GM12878 (cell line): ENCODE measurements at regions not wholly inside any gene's neighbourhood (a gene's known extent, or its start where the extent isn't known, plus 50 kb on each side); places are given as distances from the start of the nearest gene placed in this dataset.

Source experiments
- ATAC-seq: fragments of 200-7000 bp; cut with Tn5 transposase; 3 replicates; pipeline ENCODE4 v1.9.1; 2020; ENCODE audit warnings: mild to moderate bottlenecking, moderate library complexity
- BruUV-seq: library from RNA; stranded (reverse); fragments of 400-500 nt; replicated peaks from 2 replicates; lab custom pipeline; 2021; lab: Mats Ljungman, UMichigan
- CTCF ChIA-PET: fragments of 300-600 bp; sonication (Branson Sonifier 250); formaldehyde crosslinking; extraction: SDS; loops from one replicate; lab custom pipeline; 2021; ENCODE audit warnings: inconsistent platforms; lab: Yijun Ruan, JAX
- POLR2A ChIA-PET: fragments of 350-600 bp; formaldehyde crosslinking; extraction: SDS; loops from one replicate; lab custom pipeline; 2021; ENCODE audit warnings: inconsistent platforms; lab: Charles Lee
- RAD21 ChIA-PET: fragments of 300-600 bp; sonication (Branson Sonifier 250); formaldehyde crosslinking; loops from one replicate; lab custom pipeline; 2023; ENCODE audit warnings: antibody characterized with exemption; ENCODE audit not compliant: unreplicated experiment; lab: Charles Lee
- SMC1A ChIA-PET: fragments of 300-600 bp; sonication (Branson Sonifier 250); formaldehyde crosslinking; loops from one replicate; lab custom pipeline; 2023; ENCODE audit not compliant: unreplicated experiment, uncharacterized antibody; lab: Charles Lee
- DNase-seq: peaks from one replicate; pipeline ENCODE4 v3.0.0-alpha.2; 2011; ENCODE audit warnings: low read depth, low spot score
- FAIRE-seq: peaks from 3 replicates; lab custom pipeline; 2011; peaks lifted over from hg19 to GRCh38; lab: Jason Lieb, UNC
- H2AFZ ChIP-seq: 2 replicates; pipeline ENCODE4 v1.6.0; 2011; ENCODE audit warnings: low read depth, low read length, control low read depth; ENCODE audit not compliant: control insufficient read depth
- H3K27ac ChIP-seq: 2 replicates; pipeline ENCODE4 v1.5.1; 2011; ENCODE audit warnings: control low read depth; ENCODE audit not compliant: control insufficient read depth, insufficient read depth
- H3K27me3 ChIP-seq, 2 experiments: replicated peaks in 1 of 2; 2 replicates each; pipeline versions ENCODE4 v1.6.0 to v1.6.1; 2011; ENCODE audit warnings: low read length in 1 of 2; ENCODE audit not compliant: control insufficient read depth in 2 of 2, insufficient read depth in 2 of 2
- H3K36me3 ChIP-seq, 2 experiments: 2 replicates each; pipeline ENCODE4 v1.5.1; 2011; ENCODE audit warnings: low read length in 1 of 2; ENCODE audit not compliant: control insufficient read depth in 2 of 2, insufficient read depth in 2 of 2
- H3K4me1 ChIP-seq: 2 replicates; pipeline ENCODE4 v1.6.1; 2011; ENCODE audit warnings: mild to moderate bottlenecking, low read length, moderate library complexity, mixed read lengths; ENCODE audit not compliant: control insufficient read depth, insufficient read depth
- H3K4me2 ChIP-seq: 2 replicates; pipeline ENCODE4 v1.6.0; 2011; ENCODE audit warnings: control low read depth; ENCODE audit not compliant: control insufficient read depth, insufficient read depth
- H3K4me3 ChIP-seq: fragments of 200-600 bp; sonication (generic); 2 replicates; pipeline ENCODE4 v1.5.1; 2016
- H3K79me2 ChIP-seq: 2 replicates; pipeline ENCODE4 v1.6.0; 2011; ENCODE audit warnings: low read length; ENCODE audit not compliant: control insufficient read depth, insufficient read depth
- H3K9ac ChIP-seq: 2 replicates; pipeline ENCODE4 v1.8.0; 2011; ENCODE audit warnings: low read length, control low read depth, mixed read lengths; ENCODE audit not compliant: control insufficient read depth, insufficient read depth
- H3K9me3 ChIP-seq: replicated peaks from 3 replicates; pipeline ENCODE4 v1.5.1; 2011; ENCODE audit warnings: mild to moderate bottlenecking, low read length; ENCODE audit not compliant: control insufficient read depth, insufficient read depth
- H4K20me1 ChIP-seq: 2 replicates; pipeline ENCODE4 v1.6.0; 2011; ENCODE audit not compliant: control insufficient read depth, insufficient read depth
- ATF7 ChIP-seq: fragments of 450-650 bp; IDR thresholded peaks from 2 replicates; pipeline ENCODE4 v1.6.1; 2016; ENCODE audit warnings: low read depth, mild to moderate bottlenecking
- BCL3 ChIP-seq: IDR thresholded peaks from 2 replicates; pipeline ENCODE4 v1.6.1; 2011; ENCODE audit warnings: borderline replicate concordance, low read depth, mild to moderate bottlenecking, moderate library complexity, low read length; ENCODE audit not compliant: insufficient read depth, poor library complexity, severe bottlenecking
- BMI1 ChIP-seq: fragments of 450-650 bp; IDR thresholded peaks from 2 replicates; pipeline ENCODE4 v1.6.1; 2016; ENCODE audit warnings: mild to moderate bottlenecking, moderate library complexity, borderline replicate concordance
- CBX3 ChIP-seq: fragments of 200-600 bp; sonication (generic); IDR thresholded peaks from 2 replicates; pipeline ENCODE4 v1.6.1; 2016; ENCODE audit warnings: low read depth, borderline replicate concordance
- CBX5 ChIP-seq: sonication (generic); IDR thresholded peaks from 2 replicates; pipeline ENCODE4 v1.6.1; 2016; ENCODE audit warnings: low read depth, moderate library complexity, mild to moderate bottlenecking, inconsistent platforms
- CREM ChIP-seq: IDR thresholded peaks from 2 replicates; pipeline ENCODE4 v1.6.1; 2014; ENCODE audit warnings: antibody characterized with exemption, low read depth
- FOS ChIP-seq: IDR thresholded peaks from 3 replicates; pipeline ENCODE4 v1.6.1; 2011; ENCODE audit warnings: borderline replicate concordance; ENCODE audit not compliant: insufficient read length; ENCODE audit errors: extremely low read depth
- FOXK2 ChIP-seq: fragments of 450-650 bp; IDR thresholded peaks from 2 replicates; pipeline ENCODE4 v1.6.1; 2017; ENCODE audit warnings: mild to moderate bottlenecking, moderate library complexity
- MXI1 ChIP-seq: fragments of 150-350 bp; IDR thresholded peaks from 2 replicates; pipeline ENCODE4 v1.6.1; 2011; ENCODE audit warnings: low read depth, mild to moderate bottlenecking, inconsistent platforms, low read length, improper control_type of control experiment
- MYB ChIP-seq: fragments of 150-350 bp; IDR thresholded peaks from 2 replicates; pipeline ENCODE4 v1.6.1; 2014; ENCODE audit warnings: mild to moderate bottlenecking, low read depth, low read length, borderline replicate concordance
- PAX5 ChIP-seq: IDR thresholded peaks from 2 replicates; pipeline ENCODE4 v1.6.1; 2011; ENCODE audit warnings: low read depth, low read length, borderline replicate concordance
- POLR2AphosphoS5 ChIP-seq: IDR thresholded peaks from 2 replicates; pipeline ENCODE4 v1.6.1; 2011; ENCODE audit warnings: mild to moderate bottlenecking, low read length, inconsistent platforms
- RB1 ChIP-seq: fragments of 450-650 bp; formaldehyde crosslinking; IDR thresholded peaks from 2 replicates; pipeline ENCODE4 v1.6.1; 2017; ENCODE audit warnings: mild to moderate bottlenecking, borderline replicate concordance
- RUNX3 ChIP-seq: IDR thresholded peaks from 2 replicates; pipeline ENCODE4 v1.6.1; 2012; ENCODE audit warnings: low read length, inconsistent platforms
- SIN3A ChIP-seq: IDR thresholded peaks from 2 replicates; pipeline ENCODE4 v1.6.1; 2012; ENCODE audit warnings: low read depth, low read length, improper control_type of control experiment
- STAT3 ChIP-seq: IDR thresholded peaks from 2 replicates; pipeline ENCODE4 v1.6.1; 2011; ENCODE audit warnings: low read depth, low read length, improper control_type of control experiment
- TAF1 ChIP-seq: IDR thresholded peaks from 2 replicates; pipeline ENCODE4 v1.6.1; 2011; ENCODE audit warnings: mild to moderate bottlenecking, low read depth, low read length, borderline replicate concordance
- ZZZ3 ChIP-seq: IDR thresholded peaks from 2 replicates; pipeline ENCODE4 v1.6.1; 2011; ENCODE audit warnings: low read depth; ENCODE audit not compliant: control insufficient read depth, insufficient read length
- WGBS: methylation state at CpG from one replicate; pipeline ENCODE4 v1.1.6; 2016; ENCODE audit warnings: low lambda C conversion rate; ENCODE audit not compliant: insufficient replicate concordance, insufficient coverage; ENCODE audit errors: missing lambda C conversion rate; 5-methylcytosine and 5-hydroxymethylcytosine counted together
- in situ Hi-C: fragments of 300-500 bp; cut with MboI; formaldehyde crosslinking; loops from 9 replicates; pipeline ENCODE4 v1.14.3; 2018; ENCODE audit warnings: mixed read lengths
- intact Hi-C: fragments of 100-400 bp; cut with micrococcal nuclease; formaldehyde crosslinking; loops from one replicate; pipeline ENCODE4 v1.14.2; 2022; ENCODE audit not compliant: unreplicated experiment
- TF ChIP-seq, protein P1 (sequence below): fragments of 450-650 bp; formaldehyde crosslinking; IDR thresholded peaks from 2 replicates; pipeline ENCODE4 v1.5.0; 2022; ENCODE audit warnings: mild to moderate bottlenecking, missing genetic modification characterization
- TF ChIP-seq, protein P2 (sequence below): IDR thresholded peaks from 2 replicates; pipeline ENCODE4 v1.6.1; 2012; ENCODE audit warnings: low read depth, low read length, improper control_type of control experiment

DNA sequence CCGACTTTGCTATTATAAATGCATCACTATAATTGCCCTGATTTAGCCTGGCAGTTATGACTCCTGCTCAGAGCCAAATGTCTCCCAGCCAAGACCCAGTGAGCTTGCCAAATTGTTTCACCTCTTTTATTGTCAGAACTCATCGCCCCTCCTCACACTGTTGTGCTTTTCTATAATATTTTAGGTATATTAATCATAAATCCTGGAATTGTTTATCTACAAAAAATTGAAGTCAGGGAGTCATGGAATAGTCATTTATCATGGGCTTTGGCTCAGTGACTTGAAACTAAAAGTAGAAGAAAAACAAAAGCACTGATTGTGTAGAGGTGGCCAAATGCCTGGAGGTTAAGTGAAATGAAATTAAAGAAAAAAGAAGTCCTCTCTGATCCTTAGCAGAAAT, 85.6 kb downstream of the PFDN4 start:
- Histone ChIP-seq H2AFZ (no peak overlapping the region), H3K4me1 (no peaks in the 10 kb centered on the region), H3K27ac (no peak overlapping the region), H3K4me2 (no peak overlapping the region), H3K79me2 (no peaks in the 10 kb centered on the region), H3K4me3 (no peak overlapping the region), H3K27me3 (no peaks in the 10 kb centered on the region), H3K9me3 (no peaks in the 10 kb centered on the region), H4K20me1 (no peaks in the 10 kb centered on the region), H3K9ac (no peak overlapping the region), H3K36me3 (no peaks in the 10 kb centered on the region)
- TF ChIP-seq BMI1 (no peak), SIN3A (no peak), FOS (no peak), ZZZ3 (no peak), MXI1 (no peak), RB1 (no peak), STAT3 (no peak), CBX3 (no peak), PAX5 (no peak), ATF7 (no peak), FOXK2 (no peak), CBX5 (no peak), BCL3 (no peak), RUNX3 (no peak), POLR2AphosphoS5 (no peak), CREM (no peak), TAF1 (no peak), MYB (no peak)
- TF ChIP-seq, protein P1, sequence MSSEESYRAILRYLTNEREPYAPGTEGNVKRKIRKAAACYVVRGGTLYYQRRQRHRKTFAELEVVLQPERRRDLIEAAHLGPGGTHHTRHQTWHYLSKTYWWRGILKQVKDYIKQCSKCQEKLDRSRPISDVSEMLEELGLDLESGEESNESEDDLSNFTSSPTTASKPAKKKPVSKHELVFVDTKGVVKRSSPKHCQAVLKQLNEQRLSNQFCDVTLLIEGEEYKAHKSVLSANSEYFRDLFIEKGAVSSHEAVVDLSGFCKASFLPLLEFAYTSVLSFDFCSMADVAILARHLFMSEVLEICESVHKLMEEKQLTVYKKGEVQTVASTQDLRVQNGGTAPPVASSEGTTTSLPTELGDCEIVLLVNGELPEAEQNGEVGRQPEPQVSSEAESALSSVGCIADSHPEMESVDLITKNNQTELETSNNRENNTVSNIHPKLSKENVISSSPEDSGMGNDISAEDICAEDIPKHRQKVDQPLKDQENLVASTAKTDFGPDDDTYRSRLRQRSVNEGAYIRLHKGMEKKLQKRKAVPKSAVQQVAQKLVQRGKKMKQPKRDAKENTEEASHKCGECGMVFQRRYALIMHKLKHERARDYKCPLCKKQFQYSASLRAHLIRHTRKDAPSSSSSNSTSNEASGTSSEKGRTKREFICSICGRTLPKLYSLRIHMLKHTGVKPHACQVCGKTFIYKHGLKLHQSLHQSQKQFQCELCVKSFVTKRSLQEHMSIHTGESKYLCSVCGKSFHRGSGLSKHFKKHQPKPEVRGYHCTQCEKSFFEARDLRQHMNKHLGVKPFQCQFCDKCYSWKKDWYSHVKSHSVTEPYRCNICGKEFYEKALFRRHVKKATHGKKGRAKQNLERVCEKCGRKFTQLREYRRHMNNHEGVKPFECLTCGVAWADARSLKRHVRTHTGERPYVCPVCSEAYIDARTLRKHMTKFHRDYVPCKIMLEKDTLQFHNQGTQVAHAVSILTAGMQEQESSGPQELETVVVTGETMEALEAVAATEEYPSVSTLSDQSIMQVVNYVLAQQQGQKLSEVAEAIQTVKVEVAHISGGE (CRISPR knock-in tag): no peak
- TF ChIP-seq, protein P2, sequence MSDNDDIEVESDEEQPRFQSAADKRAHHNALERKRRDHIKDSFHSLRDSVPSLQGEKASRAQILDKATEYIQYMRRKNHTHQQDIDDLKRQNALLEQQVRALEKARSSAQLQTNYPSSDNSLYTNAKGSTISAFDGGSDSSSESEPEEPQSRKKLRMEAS: no peak
- DNase-seq: no peak
- intact Hi-C loops (no loop called here), in situ Hi-C loops (no loop called here)
- CTCF ChIA-PET: no interaction called here
- RAD21 ChIA-PET: no interaction called here
- no TSS peak for BruUV-seq
- POLR2A ChIA-PET: no interaction called here
- WGBS: 3% methylated on average over 2 of the region's 2 CpGs
- SMC1A ChIA-PET: no interaction called here
- no peak for FAIRE-seq
- ATAC-seq: no peak
